ENCODE measurements at regions not wholly inside any gene's neighbourhood (a gene's known extent, or its start where the extent isn't known, plus 50 kb on each side); places are given as distances from the start of the nearest gene placed in this dataset.

GRCh38 chr7:113715981-113716856 lies 202.6 kb downstream of the PPP1R3A start:
- in situ Hi-C loops (cut with HindIII; ENCODE audit: low pct_ligation_motif_present, low sequenced_read_pairs) = no loop called here

GRCh38 chr7:113715262-113715661 lies 203.5 kb downstream of the PPP1R3A start:
- no peak overlapping the region for H3K4me3 ChIP-seq (ENCODE audit: low read depth, low read length)
- in situ Hi-C loops (cut with HindIII; ENCODE audit: low pct_ligation_motif_present, low sequenced_read_pairs) = no loop called here
- no peak for DNase-seq
- no peak overlapping the region for H3K27ac ChIP-seq
- no peaks in the 10 kb centered on the region for H3K27me3 ChIP-seq (replicated peaks)
- H3K36me3 ChIP-seq (replicated peaks) = no peaks in the 10 kb centered on the region
- TF ChIP-seq, protein P1, sequence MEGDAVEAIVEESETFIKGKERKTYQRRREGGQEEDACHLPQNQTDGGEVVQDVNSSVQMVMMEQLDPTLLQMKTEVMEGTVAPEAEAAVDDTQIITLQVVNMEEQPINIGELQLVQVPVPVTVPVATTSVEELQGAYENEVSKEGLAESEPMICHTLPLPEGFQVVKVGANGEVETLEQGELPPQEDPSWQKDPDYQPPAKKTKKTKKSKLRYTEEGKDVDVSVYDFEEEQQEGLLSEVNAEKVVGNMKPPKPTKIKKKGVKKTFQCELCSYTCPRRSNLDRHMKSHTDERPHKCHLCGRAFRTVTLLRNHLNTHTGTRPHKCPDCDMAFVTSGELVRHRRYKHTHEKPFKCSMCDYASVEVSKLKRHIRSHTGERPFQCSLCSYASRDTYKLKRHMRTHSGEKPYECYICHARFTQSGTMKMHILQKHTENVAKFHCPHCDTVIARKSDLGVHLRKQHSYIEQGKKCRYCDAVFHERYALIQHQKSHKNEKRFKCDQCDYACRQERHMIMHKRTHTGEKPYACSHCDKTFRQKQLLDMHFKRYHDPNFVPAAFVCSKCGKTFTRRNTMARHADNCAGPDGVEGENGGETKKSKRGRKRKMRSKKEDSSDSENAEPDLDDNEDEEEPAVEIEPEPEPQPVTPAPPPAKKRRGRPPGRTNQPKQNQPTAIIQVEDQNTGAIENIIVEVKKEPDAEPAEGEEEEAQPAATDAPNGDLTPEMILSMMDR (IDR thresholded peaks at IDR 0.05; ENCODE audit: low read depth, low read length, missing control alignments) = no peak

More at GRCh38 chr7:113715981-113716856, 202.6 kb downstream of the PPP1R3A start:
- TF ChIP-seq, protein P1 (IDR thresholded peaks at IDR 0.05; ENCODE audit: low read depth, low read length, missing control alignments) = no peak
- no peak overlapping the region for H3K27ac ChIP-seq
- DNase-seq = no peak
- H3K4me3 ChIP-seq (ENCODE audit: low read depth, low read length) = no peak overlapping the region
- no peaks in the 10 kb centered on the region for H3K27me3 ChIP-seq (replicated peaks)
- H3K36me3 ChIP-seq (replicated peaks) = no peaks in the 10 kb centered on the region

DNA sequence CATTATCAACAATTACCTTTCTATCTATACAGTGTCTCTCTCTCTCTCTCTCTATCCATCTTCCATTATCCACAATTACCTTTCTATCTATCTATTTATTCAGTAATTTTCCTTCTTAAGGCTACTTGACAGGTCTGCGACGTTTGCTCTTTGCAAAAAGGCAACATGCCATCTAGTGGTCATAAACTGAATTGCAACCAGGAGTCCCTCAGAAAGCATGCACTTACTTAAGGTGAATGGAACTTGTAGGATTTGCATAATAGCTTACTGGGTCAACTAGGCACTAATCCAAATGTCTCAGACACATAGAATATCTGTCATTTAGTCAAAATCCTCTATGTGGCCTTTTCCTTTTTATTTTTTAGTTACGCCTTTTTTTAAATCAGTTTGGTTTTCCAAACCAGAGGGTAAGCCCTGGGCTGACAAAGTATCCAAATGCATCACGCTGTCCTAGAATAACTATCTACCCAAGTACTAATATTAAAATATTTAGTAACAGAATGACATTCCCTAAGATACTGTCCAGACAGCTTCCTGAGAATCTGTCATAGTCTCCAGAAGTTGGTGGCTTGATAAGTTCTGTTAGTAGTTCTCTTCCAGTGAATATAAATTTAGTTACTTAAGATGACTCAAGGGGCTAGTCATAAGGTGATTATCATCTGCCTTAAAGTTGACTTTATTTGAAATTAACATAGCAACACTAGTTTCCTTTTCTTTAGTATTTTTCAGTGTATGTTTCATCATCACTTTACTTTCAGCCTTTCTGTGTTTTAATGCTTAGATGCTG lies 208.3 kb downstream of the PPP1R3A start:
- peak; percentile 84 for DNase-seq
- Histone ChIP-seq H3K27me3 (replicated peaks) (no peaks in the 10 kb centered on the region), H3K27ac (no peak overlapping the region), H3K4me3 (ENCODE audit: low read depth, low read length) (no peak overlapping the region), H3K36me3 (replicated peaks) (no peaks in the 10 kb centered on the region)
- in situ Hi-C loops (cut with HindIII; ENCODE audit: low pct_ligation_motif_present, low sequenced_read_pairs) = no loop called here
- TF ChIP-seq, protein P1 (IDR thresholded peaks at IDR 0.05; ENCODE audit: low read depth, low read length, missing control alignments) = peak; percentile 94

DNA sequence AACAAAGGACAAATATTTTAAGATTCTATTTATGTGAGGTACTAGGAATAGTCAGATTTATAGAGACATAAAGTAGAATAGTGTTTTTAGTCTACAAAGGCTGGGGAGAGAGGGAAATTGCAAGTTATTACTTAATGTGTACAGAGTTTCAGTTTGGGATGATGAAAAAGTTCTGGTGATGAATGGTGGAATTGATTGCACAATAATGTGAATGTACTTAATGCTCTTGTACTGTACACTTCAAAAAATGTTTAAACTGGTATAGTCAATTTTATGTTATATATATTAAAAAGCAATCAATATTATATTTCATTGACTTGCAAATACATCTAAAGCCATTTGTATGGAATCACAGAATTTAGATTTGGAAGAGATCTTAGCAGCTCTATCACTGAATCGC lies 213.4 kb downstream of the PPP1R3A start:
- Histone ChIP-seq H3K27me3 (replicated peaks) (no peaks in the 10 kb centered on the region), H3K4me3 (ENCODE audit: low read depth, low read length) (no peak overlapping the region), H3K27ac (no peak overlapping the region), H3K36me3 (replicated peaks) (no peaks in the 10 kb centered on the region)
- in situ Hi-C loops (cut with HindIII; ENCODE audit: low pct_ligation_motif_present, low sequenced_read_pairs) = no loop called here
- DNase-seq = no peak
- TF ChIP-seq, protein P1 (IDR thresholded peaks at IDR 0.05; ENCODE audit: low read depth, low read length, missing control alignments) = no peak

DNA sequence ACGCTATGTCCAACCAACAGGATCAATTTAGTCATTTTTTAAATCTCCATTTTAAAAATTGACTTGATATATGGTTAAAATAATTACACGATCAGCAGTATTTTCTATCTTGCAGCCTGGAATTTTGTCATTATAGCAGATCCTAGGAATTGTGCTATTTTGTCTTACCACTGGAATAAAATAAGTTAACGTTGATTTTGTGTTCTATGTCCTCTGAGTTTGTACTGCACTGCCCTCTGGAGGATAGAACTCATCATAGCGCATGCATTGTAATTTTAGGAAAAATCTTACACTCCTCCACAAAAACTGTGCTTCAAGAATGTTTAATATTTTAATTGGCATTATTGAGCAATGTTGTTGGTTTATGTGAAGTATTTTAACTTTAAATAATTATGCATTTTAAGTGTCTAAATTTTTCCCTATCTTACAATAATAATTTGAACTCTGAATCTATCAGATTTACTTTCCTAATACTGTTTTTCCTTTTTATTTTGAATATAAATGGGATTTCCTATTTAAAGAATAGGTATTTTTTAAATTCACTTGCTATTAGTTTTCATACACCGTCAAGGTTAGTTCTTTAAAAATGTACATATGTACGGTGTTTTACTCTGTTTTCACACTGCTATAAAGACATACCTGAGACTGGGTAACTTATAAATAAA lies 220.1 kb downstream of the PPP1R3A start:
- in situ Hi-C loops (cut with HindIII; ENCODE audit: low pct_ligation_motif_present, low sequenced_read_pairs) = no loop called here
- peak; percentile 34 for DNase-seq

More for the DNA sequence above, 220.1 kb downstream of the PPP1R3A start:
- no peaks in the 10 kb centered on the region for H3K36me3 ChIP-seq (replicated peaks)
- TF ChIP-seq, protein P1 (IDR thresholded peaks at IDR 0.05; ENCODE audit: low read depth, low read length, missing control alignments) = peak; percentile 74
- no peak overlapping the region for H3K4me3 ChIP-seq (ENCODE audit: low read depth, low read length)
- no peak overlapping the region for H3K27ac ChIP-seq
- H3K27me3 ChIP-seq (replicated peaks) = no peaks in the 10 kb centered on the region

Measured in brain microvascular endothelial cell (primary cell).